ENCODE measurements at regions not wholly inside any gene's neighbourhood (a gene's known extent, or its start where the extent isn't known, plus 50 kb on each side); places are given as distances from the start of the nearest gene placed in this dataset.

GRCh38 chr9:32072570-32072969, 311.9 kb upstream of the ACO1 start:
- Histone ChIP-seq H3K79me2 (ENCODE audit: low read length) (no peaks in the 10 kb centered on the region), H3F3A (ENCODE audit: insufficient read depth, low read length) (no peaks in the 10 kb centered on the region), H3K4me1 (ENCODE audit: low read length) (no peaks in the 10 kb centered on the region), H3K4me2 (ENCODE audit: low read depth, low read length) (no peak overlapping the region), H3K9me3 (replicated peaks; ENCODE audit: insufficient read depth, low read length) (no peaks in the 10 kb centered on the region), H2AFZ (ENCODE audit: low read length) (no peak overlapping the region), H3K27ac (ENCODE audit: low read length) (no peak overlapping the region), H4K20me1 (ENCODE audit: insufficient read depth, low read length) (no peaks in the 10 kb centered on the region), H3K27me3 (replicated peaks; ENCODE audit: insufficient read depth, low read length) (no peaks in the 10 kb centered on the region), H3K36me3 (replicated peaks; ENCODE audit: insufficient read depth, low read length) (no peaks in the 10 kb centered on the region), H3K9me2 (replicated peaks; ENCODE audit: insufficient read depth, low read length) (no peaks in the 10 kb centered on the region), H3K4me3 (ENCODE audit: low read length) (no peak overlapping the region), H3K9ac (ENCODE audit: low read length) (no peak overlapping the region)
- TF ChIP-seq EZH2 (optimal IDR thresholded peaks at IDR 0.05; ENCODE audit: low read depth, low read length) (no peak), CTCF (IDR thresholded peaks at IDR 0.05; ENCODE audit: low read length) (no peak), EZH2phosphoT487 (IDR thresholded peaks at IDR 0.05; ENCODE audit: low read length) (no peak)
- DNase-seq, result no peak

- Histone ChIP-seq H2AFZ (ENCODE audit: low read length) (no peak overlapping the region), H3F3A (ENCODE audit: insufficient read depth, low read length) (no peaks in the 10 kb centered on the region), H3K36me3 (replicated peaks; ENCODE audit: insufficient read depth, low read length) (no peaks in the 10 kb centered on the region), H3K9me3 (replicated peaks; ENCODE audit: insufficient read depth, low read length) (no peaks in the 10 kb centered on the region), H3K9me2 (replicated peaks; ENCODE audit: insufficient read depth, low read length) (no peaks in the 10 kb centered on the region), H3K79me2 (ENCODE audit: low read length) (no peaks in the 10 kb centered on the region), H4K20me1 (ENCODE audit: insufficient read depth, low read length) (no peaks in the 10 kb centered on the region), H3K4me3 (ENCODE audit: low read length) (no peak overlapping the region), H3K27me3 (replicated peaks; ENCODE audit: insufficient read depth, low read length) (no peaks in the 10 kb centered on the region), H3K27ac (ENCODE audit: low read length) (no peak overlapping the region), H3K9ac (ENCODE audit: low read length) (no peak overlapping the region), H3K4me2 (ENCODE audit: low read depth, low read length) (no peak overlapping the region), H3K4me1 (ENCODE audit: low read length) (no peaks in the 10 kb centered on the region)
- TF ChIP-seq CTCF (IDR thresholded peaks at IDR 0.05; ENCODE audit: low read length) (no peak), EZH2phosphoT487 (IDR thresholded peaks at IDR 0.05; ENCODE audit: low read length) (no peak), EZH2 (optimal IDR thresholded peaks at IDR 0.05; ENCODE audit: low read depth, low read length) (no peak)
- no peak for DNase-seq
Measured at GRCh38 chr9:32092031-32092430, 292.4 kb upstream of the ACO1 start.

GRCh38 chr9:32117291-32117690, 267.2 kb upstream of the ACO1 start:
- Histone ChIP-seq H3F3A (ENCODE audit: insufficient read depth, low read length) (no peaks in the 10 kb centered on the region), H3K4me2 (ENCODE audit: low read depth, low read length) (no peak overlapping the region), H3K9me3 (replicated peaks; ENCODE audit: insufficient read depth, low read length) (no peaks in the 10 kb centered on the region), H3K4me3 (ENCODE audit: low read length) (no peak overlapping the region), H3K9me2 (replicated peaks; ENCODE audit: insufficient read depth, low read length) (no peaks in the 10 kb centered on the region), H3K79me2 (ENCODE audit: low read length) (no peaks in the 10 kb centered on the region), H4K20me1 (ENCODE audit: insufficient read depth, low read length) (no peaks in the 10 kb centered on the region), H3K27me3 (replicated peaks; ENCODE audit: insufficient read depth, low read length) (no peaks in the 10 kb centered on the region), H3K27ac (ENCODE audit: low read length) (no peak overlapping the region), H3K4me1 (ENCODE audit: low read length) (no peaks in the 10 kb centered on the region), H3K36me3 (replicated peaks; ENCODE audit: insufficient read depth, low read length) (no peaks in the 10 kb centered on the region), H3K9ac (ENCODE audit: low read length) (no peak overlapping the region), H2AFZ (ENCODE audit: low read length) (no peak overlapping the region)
- no peak for DNase-seq
- no peak for TF ChIP-seq EZH2phosphoT487 (IDR thresholded peaks at IDR 0.05; ENCODE audit: low read length)
- no peak for TF ChIP-seq CTCF (IDR thresholded peaks at IDR 0.05; ENCODE audit: low read length)
- no peak for TF ChIP-seq EZH2 (optimal IDR thresholded peaks at IDR 0.05; ENCODE audit: low read depth, low read length)
